ENCODE measurements at regions not wholly inside any gene's neighbourhood (a gene's known extent, or its start where the extent isn't known, plus 50 kb on each side); places are given as distances from the start of the nearest gene placed in this dataset.

DNA sequence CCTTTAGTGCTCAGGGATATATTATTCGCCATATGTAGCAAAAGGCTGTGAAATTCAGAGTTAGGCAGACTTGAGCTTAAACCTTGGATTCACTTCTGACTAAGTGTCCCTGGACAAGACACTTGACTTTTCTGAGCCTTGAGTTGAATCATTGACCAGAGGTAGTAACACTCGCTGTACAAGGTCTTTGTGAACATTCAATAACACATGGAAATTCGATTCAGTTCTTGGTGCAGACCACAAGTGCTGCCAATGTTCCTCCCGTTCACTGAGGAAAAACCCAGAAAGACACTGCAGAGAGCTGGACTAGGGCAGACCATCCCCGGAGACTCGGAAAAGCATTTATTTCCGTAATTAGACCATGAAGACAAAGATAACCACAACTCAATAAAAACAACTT lies 901.4 kb downstream of the AACS start:
- H3K9ac ChIP-seq (ENCODE audit: control insufficient read depth, insufficient read depth, low read length): no peak overlapping the region
- FAIRE-seq: no peak

More for the DNA sequence above, 901.4 kb downstream of the AACS start:
- no peaks in the 10 kb centered on the region for H3K36me3 ChIP-seq (ENCODE audit: control insufficient read depth in 2 of 2, insufficient read depth in 2 of 2, low read length in 1 of 2)
- in situ Hi-C loops (cut with MboI) (no loop called here), intact Hi-C loops (cut with micrococcal nuclease; ENCODE audit: unreplicated experiment) (no loop called here)
- no peaks in the 10 kb centered on the region for H4K20me1 ChIP-seq (ENCODE audit: control insufficient read depth, insufficient read depth)
- no peak for DNase-seq (ENCODE audit: low read depth, low spot score)
- WGBS (ENCODE audit: insufficient coverage, insufficient replicate concordance, low lambda C conversion rate, missing lambda C conversion rate): 38% methylated on average over 7 of the region's 7 CpGs
- H2AFZ ChIP-seq (ENCODE audit: control insufficient read depth, low read depth, low read length): no peak overlapping the region
- H3K4me2 ChIP-seq (ENCODE audit: control insufficient read depth, insufficient read depth): no peak overlapping the region
- ChIA-PET RAD21 (ENCODE audit: unreplicated experiment) (no interaction called here), SMC1A (ENCODE audit: uncharacterized antibody, unreplicated experiment) (interaction anchor here (1.2 kb wide), 1 partner anchor 84 kb away, joined by 3 read pairs; no protein-coding TSS in a partner anchor), POLR2A (no interaction called here), CTCF (interaction anchor here (1.3 kb wide), 1 partner anchor 419 kb away, joined by 3 read pairs; no protein-coding TSS in a partner anchor)
- TF ChIP-seq NRF1 (conservative IDR thresholded peaks at IDR 0.05; ENCODE audit: low read depth, low read length) (no peak), EP300 (IDR thresholded peaks at IDR 0.05; ENCODE audit: borderline replicate concordance in 1 of 2, control insufficient read depth in 1 of 2, low read depth in 2 of 2, low read length in 2 of 2) (no peak), SREBF2 (IDR thresholded peaks at IDR 0.05; ENCODE audit: low read length) (no peak), ZNF207 (IDR thresholded peaks at IDR 0.05; ENCODE audit: borderline replicate concordance) (no peak), ZSCAN29 (IDR thresholded peaks at IDR 0.05) (no peak), CHD1 (IDR thresholded peaks at IDR 0.05; ENCODE audit: low read depth, low read length) (no peak), ZBED1 (IDR thresholded peaks at IDR 0.05; ENCODE audit: borderline replicate concordance) (no peak), BCL11A (IDR thresholded peaks at IDR 0.05; ENCODE audit: low read depth, low read length) (no peak), MYC (IDR thresholded peaks at IDR 0.05; ENCODE audit: insufficient read depth, insufficient read length, insufficient replicate concordance, low read length, severe bottlenecking) (no peak), MEF2B (IDR thresholded peaks at IDR 0.05; ENCODE audit: partially characterized antibody, poor library complexity, severe bottlenecking) (no peak), POLR2AphosphoS5 (IDR thresholded peaks at IDR 0.05; ENCODE audit: low read length) (no peak)
- TF ChIP-seq, protein P1, sequence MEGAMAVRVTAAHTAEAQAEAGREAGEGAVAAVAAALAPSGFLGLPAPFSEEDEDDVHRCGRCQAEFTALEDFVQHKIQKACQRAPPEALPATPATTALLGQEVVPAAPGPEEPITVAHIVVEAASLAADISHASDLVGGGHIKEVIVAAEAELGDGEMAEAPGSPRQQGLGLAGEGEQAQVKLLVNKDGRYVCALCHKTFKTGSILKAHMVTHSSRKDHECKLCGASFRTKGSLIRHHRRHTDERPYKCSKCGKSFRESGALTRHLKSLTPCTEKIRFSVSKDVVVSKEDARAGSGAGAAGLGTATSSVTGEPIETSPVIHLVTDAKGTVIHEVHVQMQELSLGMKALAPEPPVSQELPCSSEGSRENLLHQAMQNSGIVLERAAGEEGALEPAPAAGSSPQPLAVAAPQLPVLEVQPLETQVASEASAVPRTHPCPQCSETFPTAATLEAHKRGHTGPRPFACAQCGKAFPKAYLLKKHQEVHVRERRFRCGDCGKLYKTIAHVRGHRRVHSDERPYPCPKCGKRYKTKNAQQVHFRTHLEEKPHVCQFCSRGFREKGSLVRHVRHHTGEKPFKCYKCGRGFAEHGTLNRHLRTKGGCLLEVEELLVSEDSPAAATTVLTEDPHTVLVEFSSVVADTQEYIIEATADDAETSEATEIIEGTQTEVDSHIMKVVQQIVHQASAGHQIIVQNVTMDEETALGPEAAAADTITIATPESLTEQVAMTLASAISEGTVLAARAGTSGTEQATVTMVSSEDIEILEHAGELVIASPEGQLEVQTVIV (IDR thresholded peaks at IDR 0.05; ENCODE audit: borderline replicate concordance, partially characterized antibody): no peak
- TF ChIP-seq, protein P2, sequence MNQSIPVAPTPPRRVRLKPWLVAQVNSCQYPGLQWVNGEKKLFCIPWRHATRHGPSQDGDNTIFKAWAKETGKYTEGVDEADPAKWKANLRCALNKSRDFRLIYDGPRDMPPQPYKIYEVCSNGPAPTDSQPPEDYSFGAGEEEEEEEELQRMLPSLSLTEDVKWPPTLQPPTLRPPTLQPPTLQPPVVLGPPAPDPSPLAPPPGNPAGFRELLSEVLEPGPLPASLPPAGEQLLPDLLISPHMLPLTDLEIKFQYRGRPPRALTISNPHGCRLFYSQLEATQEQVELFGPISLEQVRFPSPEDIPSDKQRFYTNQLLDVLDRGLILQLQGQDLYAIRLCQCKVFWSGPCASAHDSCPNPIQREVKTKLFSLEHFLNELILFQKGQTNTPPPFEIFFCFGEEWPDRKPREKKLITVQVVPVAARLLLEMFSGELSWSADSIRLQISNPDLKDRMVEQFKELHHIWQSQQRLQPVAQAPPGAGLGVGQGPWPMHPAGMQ (IDR thresholded peaks at IDR 0.05; ENCODE audit: borderline replicate concordance): no peak
- TF ChIP-seq, protein P3, sequence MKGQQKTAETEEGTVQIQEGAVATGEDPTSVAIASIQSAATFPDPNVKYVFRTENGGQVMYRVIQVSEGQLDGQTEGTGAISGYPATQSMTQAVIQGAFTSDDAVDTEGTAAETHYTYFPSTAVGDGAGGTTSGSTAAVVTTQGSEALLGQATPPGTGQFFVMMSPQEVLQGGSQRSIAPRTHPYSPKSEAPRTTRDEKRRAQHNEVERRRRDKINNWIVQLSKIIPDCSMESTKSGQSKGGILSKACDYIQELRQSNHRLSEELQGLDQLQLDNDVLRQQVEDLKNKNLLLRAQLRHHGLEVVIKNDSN (IDR thresholded peaks at IDR 0.05; ENCODE audit: borderline replicate concordance, extremely low read length, insufficient read depth, low read depth, low read length): no peak
- TF ChIP-seq, protein P4, sequence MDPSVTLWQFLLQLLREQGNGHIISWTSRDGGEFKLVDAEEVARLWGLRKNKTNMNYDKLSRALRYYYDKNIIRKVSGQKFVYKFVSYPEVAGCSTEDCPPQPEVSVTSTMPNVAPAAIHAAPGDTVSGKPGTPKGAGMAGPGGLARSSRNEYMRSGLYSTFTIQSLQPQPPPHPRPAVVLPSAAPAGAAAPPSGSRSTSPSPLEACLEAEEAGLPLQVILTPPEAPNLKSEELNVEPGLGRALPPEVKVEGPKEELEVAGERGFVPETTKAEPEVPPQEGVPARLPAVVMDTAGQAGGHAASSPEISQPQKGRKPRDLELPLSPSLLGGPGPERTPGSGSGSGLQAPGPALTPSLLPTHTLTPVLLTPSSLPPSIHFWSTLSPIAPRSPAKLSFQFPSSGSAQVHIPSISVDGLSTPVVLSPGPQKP (IDR thresholded peaks at IDR 0.05; ENCODE audit: low read depth, low read length): no peak
- TF ChIP-seq, protein P5, sequence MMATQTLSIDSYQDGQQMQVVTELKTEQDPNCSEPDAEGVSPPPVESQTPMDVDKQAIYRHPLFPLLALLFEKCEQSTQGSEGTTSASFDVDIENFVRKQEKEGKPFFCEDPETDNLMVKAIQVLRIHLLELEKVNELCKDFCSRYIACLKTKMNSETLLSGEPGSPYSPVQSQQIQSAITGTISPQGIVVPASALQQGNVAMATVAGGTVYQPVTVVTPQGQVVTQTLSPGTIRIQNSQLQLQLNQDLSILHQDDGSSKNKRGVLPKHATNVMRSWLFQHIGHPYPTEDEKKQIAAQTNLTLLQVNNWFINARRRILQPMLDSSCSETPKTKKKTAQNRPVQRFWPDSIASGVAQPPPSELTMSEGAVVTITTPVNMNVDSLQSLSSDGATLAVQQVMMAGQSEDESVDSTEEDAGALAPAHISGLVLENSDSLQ (IDR thresholded peaks at IDR 0.05): no peak
- BruUV-seq (replicated peaks): no TSS peak
- no peaks in the 10 kb centered on the region for H3K27me3 ChIP-seq (replicated peaks in 1 of 2; ENCODE audit: control insufficient read depth in 2 of 2, insufficient read depth in 2 of 2, low read length in 1 of 2)
- no peak overlapping the region for H3K4me3 ChIP-seq
- no peaks in the 10 kb centered on the region for H3K79me2 ChIP-seq (ENCODE audit: control insufficient read depth, insufficient read depth, low read length)
- H3K9me3 ChIP-seq (replicated peaks; ENCODE audit: control insufficient read depth, insufficient read depth, low read length): no peaks in the 10 kb centered on the region
- no peak overlapping the region for H3K27ac ChIP-seq (ENCODE audit: control insufficient read depth, insufficient read depth)
- ATAC-seq: no peak
- H3K4me1 ChIP-seq (ENCODE audit: control insufficient read depth, insufficient read depth, low read length): no peaks in the 10 kb centered on the region
